GM23338 (cell line): ENCODE measurements at regions not wholly inside any gene's neighbourhood (a gene's known extent, or its start where the extent isn't known, plus 50 kb on each side); places are given as distances from the start of the nearest gene placed in this dataset.

Experiments used
- ATAC-seq: fragments of 200-7000 bp; cut with Tn5 transposase; 3 replicates; pipeline ENCODE4 v1.9.1; 2020
- DNase-seq: peaks from one replicate; pipeline ENCODE4 v3.0.0-alpha.2; 2015; ENCODE audit warnings: low spot score
- H2AFZ ChIP-seq: fragments of 200-600 bp; sonication (generic); 2 replicates; pipeline ENCODE4 v1.8.0; 2016; ENCODE audit warnings: antibody characterized with exemption, mild to moderate bottlenecking, moderate library complexity
- H3F3A ChIP-seq: fragments of 200-600 bp; sonication (generic); replicated peaks from 2 replicates; pipeline ENCODE4 v1.8.0; 2017; ENCODE audit warnings: antibody characterized with exemption, mixed run types, low read depth
- H3K27ac ChIP-seq: fragments of 200-600 bp; sonication (generic); 2 replicates; pipeline ENCODE4 v1.6.1; 2016; ENCODE audit warnings: low read depth
- H3K27me3 ChIP-seq: fragments of 200-600 bp; sonication (generic); 2 replicates; pipeline ENCODE4 v1.8.0; 2016; ENCODE audit warnings: mild to moderate bottlenecking, mixed run types, moderate library complexity; ENCODE audit not compliant: insufficient read depth
- H3K36me3 ChIP-seq: fragments of 200-600 bp; sonication (generic); 2 replicates; pipeline ENCODE4 v1.8.0; 2016; ENCODE audit warnings: mild to moderate bottlenecking; ENCODE audit not compliant: insufficient read depth
- H3K4me1 ChIP-seq: fragments of 200-600 bp; sonication (generic); 2 replicates; pipeline ENCODE4 v1.8.0; 2016; ENCODE audit warnings: mild to moderate bottlenecking, moderate library complexity; ENCODE audit not compliant: insufficient read depth
- H3K4me2 ChIP-seq: fragments of 200-600 bp; sonication (generic); 2 replicates; pipeline ENCODE4 v1.7.1; 2017; ENCODE audit warnings: mixed run types
- H3K4me3 ChIP-seq: fragments of 200-600 bp; sonication (generic); 2 replicates; pipeline ENCODE4 v1.6.1; 2016; ENCODE audit warnings: mixed run types
- H3K79me2 ChIP-seq: fragments of 200-600 bp; sonication (generic); replicated peaks from 2 replicates; pipeline ENCODE4 v1.8.0; 2017; ENCODE audit warnings: mild to moderate bottlenecking; ENCODE audit not compliant: insufficient read depth
- H3K9me2 ChIP-seq: fragments of 200-600 bp; sonication (generic); 2 replicates; pipeline ENCODE4 v1.8.0; 2017; ENCODE audit not compliant: insufficient read depth
- H4K20me1 ChIP-seq: fragments of 200-600 bp; sonication (generic); replicated peaks from 2 replicates; pipeline ENCODE4 v1.8.0; 2017; ENCODE audit warnings: mild to moderate bottlenecking; ENCODE audit not compliant: insufficient read depth
- H3K27ac Mint-ChIP-seq: 2 replicates; pipeline ENCODE4 v1.8.0; 2020; ENCODE audit warnings: inconsistent platforms, mild to moderate bottlenecking, moderate library complexity, mixed read lengths
- H3K27me3 Mint-ChIP-seq: 3 replicates; pipeline ENCODE4 v1.8.0; 2022; ENCODE audit warnings: low read depth, mild to moderate bottlenecking, moderate library complexity, mixed read lengths, inconsistent platforms; ENCODE audit not compliant: insufficient read depth, poor library complexity
- H3K36me3 Mint-ChIP-seq: 3 replicates; pipeline ENCODE4 v1.8.0; 2021; ENCODE audit warnings: low read depth, mild to moderate bottlenecking, inconsistent platforms, moderate library complexity, mixed read lengths
- H3K4me1 Mint-ChIP-seq: 3 replicates; pipeline ENCODE4 v1.8.0; 2020; ENCODE audit warnings: mild to moderate bottlenecking, inconsistent platforms, mixed read lengths
- H3K4me3 Mint-ChIP-seq: 3 replicates; pipeline ENCODE4 v1.8.0; 2021; ENCODE audit warnings: moderate library complexity, mild to moderate bottlenecking, inconsistent platforms, mixed read lengths
- H3K9me3 Mint-ChIP-seq: 3 replicates; pipeline ENCODE4 v1.8.0; 2020; ENCODE audit warnings: moderate library complexity, mild to moderate bottlenecking, inconsistent platforms, mixed read lengths
- CREB1 ChIP-seq: fragments of 250-450 bp; sonication (Bioruptor Pico); IDR thresholded peaks from 2 replicates; pipeline ENCODE4 v1.5.0; 2020; ENCODE audit warnings: low read depth, mild to moderate bottlenecking, moderate library complexity
- ETS1 ChIP-seq: IDR thresholded peaks from 2 replicates; pipeline ENCODE4 v1.6.1; 2016; ENCODE audit warnings: antibody characterized with exemption
- EZH2 ChIP-seq: fragments of 200-600 bp; sonication (generic); IDR thresholded peaks from one replicate; pipeline ENCODE4 v1.8.0; 2017; ENCODE audit warnings: antibody characterized with exemption, mild to moderate bottlenecking, low read depth; ENCODE audit not compliant: unreplicated experiment
- EZH2phosphoT487 ChIP-seq: fragments of 200-600 bp; sonication (generic); IDR thresholded peaks from one replicate; pipeline ENCODE4 v1.8.1; 2018; ENCODE audit warnings: antibody characterized with exemption; ENCODE audit not compliant: unreplicated experiment
- JUNB ChIP-seq: IDR thresholded peaks from one replicate; pipeline ENCODE4 v1.6.1; 2016; ENCODE audit warnings: antibody characterized with exemption; ENCODE audit not compliant: unreplicated experiment
- NANOG ChIP-seq: IDR thresholded peaks from 2 replicates; pipeline ENCODE4 v1.6.1; 2016; ENCODE audit warnings: antibody characterized with exemption, borderline replicate concordance
- POLR2AphosphoS5 ChIP-seq: IDR thresholded peaks from 2 replicates; pipeline ENCODE4 v1.6.1; 2016; ENCODE audit warnings: antibody characterized with exemption, low read depth
- REST ChIP-seq: IDR thresholded peaks from one replicate; pipeline ENCODE4 v1.6.1; 2018; ENCODE audit warnings: antibody characterized with exemption; ENCODE audit not compliant: unreplicated experiment
- STAT1 ChIP-seq: IDR thresholded peaks from one replicate; pipeline ENCODE4 v1.6.1; 2016; ENCODE audit warnings: antibody characterized with exemption; ENCODE audit not compliant: unreplicated experiment
- ZNF114 ChIP-seq: fragments of 250-450 bp; sonication (Bioruptor Pico); IDR thresholded peaks from 2 replicates; pipeline ENCODE4 v1.5.0; 2020; ENCODE audit warnings: mild to moderate bottlenecking, moderate library complexity
- ZNF331 ChIP-seq: fragments of 250-450 bp; sonication (Bioruptor Pico); IDR thresholded peaks from 2 replicates; pipeline ENCODE4 v1.5.0; 2020; ENCODE audit warnings: low read depth, mild to moderate bottlenecking, moderate library complexity
- TF ChIP-seq, protein P1 (sequence below): fragments of 250-450 bp; sonication (Bioruptor Pico); IDR thresholded peaks from 2 replicates; pipeline ENCODE4 v1.5.0; 2020; ENCODE audit warnings: mild to moderate bottlenecking, moderate library complexity
- TF ChIP-seq, protein P2 (sequence below), 2 experiments: fragments of 200-600 bp in 1 of 2; sonication (generic) in 1 of 2; conservative IDR thresholded peaks; 2 replicates each; pipeline versions ENCODE4 v1.5.1 to v1.6.1; 2016 to 2017; ENCODE audit warnings: antibody characterized with exemption in 2 of 2, low read depth in 2 of 2, mild to moderate bottlenecking in 2 of 2, moderate library complexity in 1 of 2

- H3K4me1 Mint-ChIP-seq, result peaks cover 20% of the 10 kb centered on the region
- Histone ChIP-seq H3K36me3 (no peaks in the 10 kb centered on the region), H3K27me3 (no peaks in the 10 kb centered on the region), H2AFZ (no peak overlapping the region), H4K20me1 (no peaks in the 10 kb centered on the region), H3F3A (no peaks in the 10 kb centered on the region), H3K9me2 (peaks cover 13% of the 10 kb centered on the region), H3K79me2 (no peaks in the 10 kb centered on the region), H3K4me3 (no peak overlapping the region), H3K4me2 (no peak overlapping the region), H3K27ac (no peak overlapping the region), H3K4me1 (no peaks in the 10 kb centered on the region)
- no peaks in the 10 kb centered on the region for H3K36me3 Mint-ChIP-seq
- DNase-seq (no peak), ATAC-seq (no peak)
- peaks cover 10% of the 10 kb centered on the region for H3K27me3 Mint-ChIP-seq
- no peaks in the 10 kb centered on the region for H3K9me3 Mint-ChIP-seq
- no peak overlapping the region for H3K4me3 Mint-ChIP-seq
- TF ChIP-seq CREB1 (CRISPR knock-in tag) (no peak), EZH2 (no peak), EZH2phosphoT487 (no peak), JUNB (no peak), ZNF331 (CRISPR knock-in tag) (no peak), ETS1 (no peak), STAT1 (no peak), NANOG (no peak), POLR2AphosphoS5 (no peak), REST (no peak), ZNF114 (CRISPR knock-in tag) (no peak)
- TF ChIP-seq, protein P1, sequence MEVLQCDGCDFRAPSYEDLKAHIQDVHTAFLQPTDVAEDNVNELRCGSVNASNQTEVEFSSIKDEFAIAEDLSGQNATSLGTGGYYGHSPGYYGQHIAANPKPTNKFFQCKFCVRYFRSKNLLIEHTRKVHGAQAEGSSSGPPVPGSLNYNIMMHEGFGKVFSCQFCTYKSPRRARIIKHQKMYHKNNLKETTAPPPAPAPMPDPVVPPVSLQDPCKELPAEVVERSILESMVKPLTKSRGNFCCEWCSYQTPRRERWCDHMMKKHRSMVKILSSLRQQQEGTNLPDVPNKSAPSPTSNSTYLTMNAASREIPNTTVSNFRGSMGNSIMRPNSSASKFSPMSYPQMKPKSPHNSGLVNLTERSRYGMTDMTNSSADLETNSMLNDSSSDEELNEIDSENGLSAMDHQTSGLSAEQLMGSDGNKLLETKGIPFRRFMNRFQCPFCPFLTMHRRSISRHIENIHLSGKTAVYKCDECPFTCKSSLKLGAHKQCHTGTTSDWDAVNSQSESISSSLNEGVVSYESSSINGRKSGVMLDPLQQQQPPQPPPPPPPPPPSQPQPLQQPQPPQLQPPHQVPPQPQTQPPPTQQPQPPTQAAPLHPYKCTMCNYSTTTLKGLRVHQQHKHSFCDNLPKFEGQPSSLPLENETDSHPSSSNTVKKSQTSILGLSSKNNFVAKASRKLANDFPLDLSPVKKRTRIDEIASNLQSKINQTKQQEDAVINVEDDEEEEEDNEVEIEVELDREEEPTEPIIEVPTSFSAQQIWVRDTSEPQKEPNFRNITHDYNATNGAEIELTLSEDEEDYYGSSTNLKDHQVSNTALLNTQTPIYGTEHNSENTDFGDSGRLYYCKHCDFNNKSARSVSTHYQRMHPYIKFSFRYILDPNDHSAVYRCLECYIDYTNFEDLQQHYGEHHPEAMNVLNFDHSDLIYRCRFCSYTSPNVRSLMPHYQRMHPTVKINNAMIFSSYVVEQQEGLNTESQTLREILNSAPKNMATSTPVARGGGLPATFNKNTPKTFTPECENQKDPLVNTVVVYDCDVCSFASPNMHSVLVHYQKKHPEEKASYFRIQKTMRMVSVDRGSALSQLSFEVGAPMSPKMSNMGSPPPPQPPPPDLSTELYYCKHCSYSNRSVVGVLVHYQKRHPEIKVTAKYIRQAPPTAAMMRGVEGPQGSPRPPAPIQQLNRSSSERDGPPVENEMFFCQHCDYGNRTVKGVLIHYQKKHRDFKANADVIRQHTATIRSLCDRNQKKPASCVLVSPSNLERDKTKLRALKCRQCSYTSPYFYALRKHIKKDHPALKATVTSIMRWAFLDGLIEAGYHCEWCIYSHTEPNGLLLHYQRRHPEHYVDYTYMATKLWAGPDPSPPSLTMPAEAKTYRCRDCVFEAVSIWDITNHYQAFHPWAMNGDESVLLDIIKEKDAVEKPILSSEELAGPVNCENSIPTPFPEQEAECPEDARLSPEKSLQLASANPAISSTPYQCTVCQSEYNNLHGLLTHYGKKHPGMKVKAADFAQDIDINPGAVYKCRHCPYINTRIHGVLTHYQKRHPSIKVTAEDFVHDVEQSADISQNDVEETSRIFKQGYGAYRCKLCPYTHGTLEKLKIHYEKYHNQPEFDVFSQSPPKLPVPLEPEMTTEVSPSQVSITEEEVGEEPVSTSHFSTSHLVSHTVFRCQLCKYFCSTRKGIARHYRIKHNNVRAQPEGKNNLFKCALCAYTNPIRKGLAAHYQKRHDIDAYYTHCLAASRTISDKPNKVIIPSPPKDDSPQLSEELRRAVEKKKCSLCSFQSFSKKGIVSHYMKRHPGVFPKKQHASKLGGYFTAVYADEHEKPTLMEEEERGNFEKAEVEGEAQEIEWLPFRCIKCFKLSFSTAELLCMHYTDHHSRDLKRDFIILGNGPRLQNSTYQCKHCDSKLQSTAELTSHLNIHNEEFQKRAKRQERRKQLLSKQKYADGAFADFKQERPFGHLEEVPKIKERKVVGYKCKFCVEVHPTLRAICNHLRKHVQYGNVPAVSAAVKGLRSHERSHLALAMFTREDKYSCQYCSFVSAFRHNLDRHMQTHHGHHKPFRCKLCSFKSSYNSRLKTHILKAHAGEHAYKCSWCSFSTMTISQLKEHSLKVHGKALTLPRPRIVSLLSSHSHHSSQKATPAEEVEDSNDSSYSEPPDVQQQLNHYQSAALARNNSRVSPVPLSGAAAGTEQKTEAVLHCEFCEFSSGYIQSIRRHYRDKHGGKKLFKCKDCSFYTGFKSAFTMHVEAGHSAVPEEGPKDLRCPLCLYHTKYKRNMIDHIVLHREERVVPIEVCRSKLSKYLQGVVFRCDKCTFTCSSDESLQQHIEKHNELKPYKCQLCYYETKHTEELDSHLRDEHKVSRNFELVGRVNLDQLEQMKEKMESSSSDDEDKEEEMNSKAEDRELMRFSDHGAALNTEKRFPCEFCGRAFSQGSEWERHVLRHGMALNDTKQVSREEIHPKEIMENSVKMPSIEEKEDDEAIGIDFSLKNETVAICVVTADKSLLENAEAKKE, result no peak
- TF ChIP-seq, protein P2, sequence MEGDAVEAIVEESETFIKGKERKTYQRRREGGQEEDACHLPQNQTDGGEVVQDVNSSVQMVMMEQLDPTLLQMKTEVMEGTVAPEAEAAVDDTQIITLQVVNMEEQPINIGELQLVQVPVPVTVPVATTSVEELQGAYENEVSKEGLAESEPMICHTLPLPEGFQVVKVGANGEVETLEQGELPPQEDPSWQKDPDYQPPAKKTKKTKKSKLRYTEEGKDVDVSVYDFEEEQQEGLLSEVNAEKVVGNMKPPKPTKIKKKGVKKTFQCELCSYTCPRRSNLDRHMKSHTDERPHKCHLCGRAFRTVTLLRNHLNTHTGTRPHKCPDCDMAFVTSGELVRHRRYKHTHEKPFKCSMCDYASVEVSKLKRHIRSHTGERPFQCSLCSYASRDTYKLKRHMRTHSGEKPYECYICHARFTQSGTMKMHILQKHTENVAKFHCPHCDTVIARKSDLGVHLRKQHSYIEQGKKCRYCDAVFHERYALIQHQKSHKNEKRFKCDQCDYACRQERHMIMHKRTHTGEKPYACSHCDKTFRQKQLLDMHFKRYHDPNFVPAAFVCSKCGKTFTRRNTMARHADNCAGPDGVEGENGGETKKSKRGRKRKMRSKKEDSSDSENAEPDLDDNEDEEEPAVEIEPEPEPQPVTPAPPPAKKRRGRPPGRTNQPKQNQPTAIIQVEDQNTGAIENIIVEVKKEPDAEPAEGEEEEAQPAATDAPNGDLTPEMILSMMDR (conservative IDR thresholded peaks at IDR 0.05; ENCODE audit: low read depth in 2 of 2), result no peak
- no peak overlapping the region for H3K27ac Mint-ChIP-seq
Observed at GRCh38 chr10:78751716-78752115, 317.1 kb upstream of the ZMIZ1 start.
